Mucosa of gallbladder (tissue), 1 donor: ENCODE measurements at regions not wholly inside any gene's neighbourhood (a gene's known extent, or its start where the extent isn't known, plus 50 kb on each side); places are given as distances from the start of the nearest gene placed in this dataset.
"Not testable (repeated sequence)": the region's sequence is repeated elsewhere in the genome, so short reads cannot be mapped to it uniquely, and the experiment has no call there.

Experiments used
- DNase-seq: peaks from one replicate; pipeline ENCODE4 v3.0.0-alpha.2; 2020; ENCODE audit warnings: low spot score
- donor health status: DM: no; HTN: no; CAD: no.

GRCh38 chr18:47728921-47729320 is 201.5 kb downstream of the SMAD2 start:
- DNase-seq, result no peak

DNA sequence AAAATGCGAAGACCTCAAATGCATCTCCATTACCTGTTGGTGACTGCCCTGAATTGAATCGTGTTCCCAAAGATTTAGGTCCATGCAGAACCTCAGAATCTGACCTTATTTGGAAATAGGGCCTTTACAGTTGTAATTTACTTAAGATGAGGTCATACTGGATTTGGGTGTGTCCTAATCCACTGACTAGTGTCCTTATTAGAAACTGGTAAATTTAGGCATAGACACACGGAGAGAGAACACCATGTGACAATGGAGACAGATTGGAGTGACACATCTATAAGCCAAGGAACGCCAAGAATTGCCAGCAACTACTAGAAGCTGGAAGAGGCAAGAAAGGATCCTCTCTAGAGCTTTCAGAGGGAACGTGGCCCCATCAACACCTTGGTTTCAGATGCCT is 203.1 kb downstream of the SMAD2 start:
- no peak for DNase-seq

- no peak for DNase-seq
Measured at GRCh38 chr18:47726550-47726949, 203.9 kb downstream of the SMAD2 start.

GRCh38 chr18:47725656-47726055 is 204.8 kb downstream of the SMAD2 start:
- no peak for DNase-seq

GRCh38 chr18:47724186-47724975 is 206.1 kb downstream of the SMAD2 start:
- no peak for DNase-seq

- DNase-seq, result no peak
Measured at GRCh38 chr18:47721876-47722275, 208.6 kb downstream of the SMAD2 start.

- DNase-seq, result no peak
Measured at GRCh38 chr18:47720741-47721140, 209.7 kb downstream of the SMAD2 start.

GRCh38 chr18:47719096-47719780 is 211.2 kb downstream of the SMAD2 start:
- no peak for DNase-seq

DNA sequence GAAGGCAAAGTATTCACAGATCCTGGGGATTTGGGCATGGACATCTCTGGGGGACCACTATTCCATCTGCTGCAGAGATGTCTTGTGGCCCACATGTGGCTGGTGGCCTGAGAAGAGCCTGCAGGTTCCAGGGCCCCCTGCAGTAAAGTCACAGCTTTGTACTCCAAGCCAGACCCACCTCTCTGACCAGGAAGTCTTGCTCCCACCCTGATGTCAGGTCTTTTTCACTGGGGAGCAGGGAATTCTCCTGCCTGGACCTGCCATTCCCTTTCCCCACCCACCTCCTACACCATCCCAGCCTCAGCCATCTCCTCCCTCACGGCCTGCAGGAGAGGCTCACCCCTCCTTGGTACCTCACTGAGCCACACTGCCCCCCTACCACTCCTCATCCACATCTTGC is 211.8 kb downstream of the SMAD2 start:
- no peak for DNase-seq

DNA sequence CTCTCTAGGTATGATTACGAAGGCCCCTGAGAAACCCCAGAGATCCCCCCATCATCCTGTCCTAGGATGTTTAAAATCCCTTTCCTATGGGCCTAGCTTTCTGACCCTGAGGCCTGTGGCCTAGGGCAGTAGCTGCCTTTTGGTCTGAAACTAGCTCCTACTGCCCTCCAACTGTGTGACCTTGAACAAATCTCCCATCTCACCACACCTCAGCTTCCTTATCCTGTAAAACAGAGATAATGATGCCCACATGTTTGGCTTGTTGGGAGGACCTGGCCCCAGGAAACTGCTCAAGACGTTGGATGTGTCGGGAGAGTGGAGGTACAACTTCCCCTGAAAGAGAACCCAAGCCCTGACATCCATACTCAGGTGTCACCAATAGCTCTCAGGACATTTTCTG is 213.2 kb downstream of the SMAD2 start:
- DNase-seq, result no peak

DNA sequence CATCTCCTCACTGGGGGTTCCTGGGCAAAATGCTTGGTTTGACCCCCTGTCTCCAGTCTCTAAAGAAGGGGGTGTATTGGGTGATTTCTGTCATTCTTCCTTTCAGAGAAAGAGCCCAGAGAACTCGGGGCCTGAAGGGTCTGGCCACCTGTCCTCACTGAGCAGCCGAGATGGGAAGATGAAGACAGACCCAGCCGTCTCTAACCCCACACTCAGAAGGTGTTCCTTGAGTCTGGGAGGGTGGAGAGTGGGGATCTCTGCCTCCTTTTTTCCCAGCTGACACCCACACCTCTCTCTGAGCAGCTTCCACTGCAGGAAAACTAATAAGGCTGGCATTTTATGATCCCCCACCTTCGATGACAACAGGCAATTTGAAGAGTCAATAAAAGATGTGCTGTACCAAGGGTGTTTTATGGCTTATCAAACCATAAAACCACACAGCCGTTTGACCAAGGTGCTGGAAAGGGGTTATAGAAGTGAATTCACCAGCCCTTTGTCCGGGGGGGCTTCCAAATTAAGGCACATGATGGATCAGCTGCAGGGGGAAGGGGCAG is 213.8 kb downstream of the SMAD2 start:
- no peak for DNase-seq

DNA sequence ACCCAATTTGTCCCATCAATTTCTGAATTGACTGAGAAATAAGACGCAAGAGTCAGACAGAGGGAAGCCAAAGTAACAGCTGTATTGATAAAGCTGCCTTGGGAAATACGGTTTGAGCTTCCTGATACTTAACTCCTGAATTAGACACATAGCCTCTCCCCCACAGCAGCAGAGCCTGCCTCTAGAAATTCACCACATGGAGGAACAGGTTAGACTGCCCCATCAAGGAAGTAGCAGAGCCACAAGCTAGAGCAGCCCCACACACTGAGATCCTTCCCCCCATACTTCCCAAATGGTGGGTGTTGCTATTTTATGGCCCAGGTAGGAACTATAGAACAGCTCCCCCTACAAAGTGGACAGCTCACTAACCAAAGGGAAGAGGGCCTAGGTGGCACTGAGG is 220.0 kb downstream of the SMAD2 start:
- DNase-seq, result no peak

GRCh38 chr18:47709556-47709955 is 220.9 kb downstream of the SMAD2 start:
- DNase-seq, result no peak

GRCh38 chr18:47708206-47708605 is 222.3 kb downstream of the SMAD2 start:
- no peak for DNase-seq

DNA sequence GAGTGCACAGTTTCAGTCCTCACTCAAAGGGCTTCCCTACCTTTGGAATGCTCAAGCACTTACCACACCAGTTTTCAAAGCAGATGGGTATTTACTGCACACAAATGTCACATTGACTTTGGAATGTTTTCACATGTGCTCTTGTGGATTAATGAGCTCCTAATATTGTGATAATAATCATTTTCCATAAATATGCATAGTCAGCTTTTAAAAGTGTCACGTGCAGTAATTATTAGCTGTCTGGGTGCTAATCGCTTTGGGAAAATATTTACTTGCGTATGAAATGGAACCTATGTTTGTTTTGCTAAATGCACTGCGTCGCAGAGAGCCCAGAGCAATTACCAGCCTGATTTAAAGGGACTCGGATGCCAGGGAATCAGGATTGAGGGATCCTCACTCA is 229.3 kb downstream of the SMAD2 start:
- no peak for DNase-seq

GRCh38 chr18:47696870-47697269 is 233.6 kb downstream of the SMAD2 start:
- DNase-seq, result no peak

GRCh38 chr18:47691611-47692010 is 238.8 kb downstream of the SMAD2 start:
- no peak for DNase-seq

DNA sequence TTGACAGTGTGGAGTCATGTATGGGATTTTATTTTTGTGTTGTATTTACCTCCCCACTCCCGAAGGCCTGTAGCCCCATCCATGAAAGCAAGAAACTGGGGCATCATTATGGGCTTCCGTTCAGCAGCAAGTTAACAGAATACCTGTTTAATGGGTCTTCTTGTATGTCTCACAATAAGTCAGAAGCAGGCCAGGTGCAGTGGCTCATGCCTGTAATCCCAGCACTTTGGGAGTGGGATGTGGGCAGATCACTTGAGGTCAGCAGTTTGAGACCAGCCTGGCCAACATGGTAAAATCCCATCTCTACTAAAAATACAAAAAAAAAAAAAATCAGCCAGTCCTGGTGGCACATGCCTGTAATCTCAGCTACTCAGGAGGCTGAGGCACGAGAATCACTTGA is 239.7 kb downstream of the SMAD2 start:
- not testable (repeated sequence) for DNase-seq

DNA sequence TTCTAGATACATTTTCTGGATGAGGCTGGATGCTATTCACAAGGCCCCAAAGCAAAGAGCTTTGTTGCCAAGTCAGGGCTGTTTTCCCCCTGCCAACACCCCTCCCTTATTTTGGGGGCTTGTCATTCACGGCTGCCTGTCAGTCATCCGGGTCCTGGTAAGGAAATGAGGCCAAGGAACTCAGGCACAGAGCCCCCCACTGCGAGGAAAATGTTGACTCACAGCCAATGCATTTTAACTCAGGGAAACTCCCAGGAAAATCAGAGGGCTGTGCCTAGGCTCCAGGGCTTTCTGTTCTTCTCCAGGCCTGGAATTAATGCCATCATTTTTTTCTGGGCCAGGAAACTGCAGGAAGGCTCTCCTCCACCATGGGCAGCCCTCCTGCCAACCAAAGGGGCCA is 241.1 kb downstream of the SMAD2 start:
- DNase-seq, result no peak

- no peak for DNase-seq
Measured at GRCh38 chr18:47686806-47687205, 243.7 kb downstream of the SMAD2 start.

DNA sequence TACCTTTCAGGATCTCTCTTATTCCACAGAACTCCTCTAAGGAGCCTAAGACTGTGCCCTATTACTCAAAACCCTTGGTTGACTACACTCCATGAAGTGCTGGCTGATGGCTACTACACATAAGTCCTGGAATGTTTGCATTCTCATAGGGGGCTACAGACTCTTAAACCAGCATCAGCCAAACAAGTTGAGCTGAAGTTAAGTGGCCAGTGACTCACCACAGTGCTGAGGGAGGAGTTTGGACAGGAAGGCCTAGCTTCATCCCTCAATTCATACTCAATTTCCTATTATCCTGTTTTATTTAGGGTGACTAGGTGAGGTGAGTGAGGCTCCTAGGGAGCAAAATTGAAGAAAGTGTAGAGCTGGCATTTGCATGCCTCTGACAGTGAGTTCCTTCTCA is 246.7 kb downstream of the SMAD2 start:
- no peak for DNase-seq

DNA sequence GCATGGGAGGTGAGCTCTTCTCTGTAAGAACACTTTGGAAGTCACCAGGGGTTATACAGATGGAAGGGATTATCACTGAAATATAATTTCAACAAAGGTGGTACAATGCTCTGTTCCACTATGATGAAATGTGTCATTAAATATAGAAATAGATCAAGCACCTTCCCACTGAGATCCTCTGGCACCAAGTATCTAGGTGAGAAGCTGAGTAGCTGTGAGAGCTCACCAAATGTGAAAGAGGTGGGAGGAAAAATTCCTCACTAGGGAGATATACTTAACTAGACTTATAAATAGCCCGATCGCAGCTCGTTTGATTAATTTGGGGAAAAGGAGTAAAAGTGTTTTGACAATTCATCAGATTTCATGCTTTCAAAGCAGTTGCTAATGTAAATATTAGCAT is 247.6 kb downstream of the SMAD2 start:
- DNase-seq, result no peak

DNA sequence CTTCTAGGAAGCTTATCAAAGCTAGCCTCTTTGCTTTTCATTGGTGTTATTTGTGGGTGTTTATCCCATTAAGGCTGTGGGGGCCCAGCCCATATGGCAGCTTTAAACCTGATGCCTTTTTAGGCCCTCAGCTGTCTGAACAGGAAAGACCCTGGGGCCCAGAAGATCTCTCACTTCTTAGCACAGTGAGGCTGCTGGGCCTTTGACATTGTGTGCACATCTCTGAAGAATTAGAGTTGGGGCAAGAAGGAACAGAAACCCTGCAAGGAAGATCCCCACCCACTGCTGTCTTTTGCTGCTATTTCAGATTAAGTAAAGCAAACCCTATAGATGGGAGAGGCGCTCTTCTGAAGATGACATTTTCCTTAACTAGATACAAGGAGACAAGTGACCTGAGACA is 250.0 kb downstream of the SMAD2 start:
- DNase-seq, result no peak
